ENCODE measurements at regions not wholly inside any gene's neighbourhood (a gene's known extent, or its start where the extent isn't known, plus 50 kb on each side); places are given as distances from the start of the nearest gene placed in this dataset.

GRCh38 chr17:69722518-69722917, 308.0 kb downstream of the MAP2K6 start:
- DNase-seq: no peak

GRCh38 chr17:69723316-69723715, 308.8 kb downstream of the MAP2K6 start:
- DNase-seq: no peak

DNA sequence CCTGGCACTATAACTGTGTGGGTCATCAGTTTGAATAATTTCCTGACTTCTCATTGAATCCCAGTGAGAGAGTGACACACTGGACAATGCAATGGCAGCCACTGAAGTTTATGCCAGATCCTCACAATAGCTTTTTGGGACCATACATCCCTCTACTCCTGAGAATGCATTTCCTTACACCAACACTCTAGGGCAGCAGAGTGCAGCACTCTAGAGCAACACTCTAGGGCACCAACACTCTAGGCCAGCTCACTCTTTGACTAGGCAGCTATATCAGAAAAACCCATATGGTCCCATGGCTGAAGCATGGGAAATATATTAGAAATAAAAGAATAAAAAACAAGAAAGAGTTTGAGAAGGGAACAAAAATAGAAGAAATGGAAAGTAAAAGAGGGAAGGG, 309.2 kb downstream of the MAP2K6 start:
- DNase-seq: no peak

DNA sequence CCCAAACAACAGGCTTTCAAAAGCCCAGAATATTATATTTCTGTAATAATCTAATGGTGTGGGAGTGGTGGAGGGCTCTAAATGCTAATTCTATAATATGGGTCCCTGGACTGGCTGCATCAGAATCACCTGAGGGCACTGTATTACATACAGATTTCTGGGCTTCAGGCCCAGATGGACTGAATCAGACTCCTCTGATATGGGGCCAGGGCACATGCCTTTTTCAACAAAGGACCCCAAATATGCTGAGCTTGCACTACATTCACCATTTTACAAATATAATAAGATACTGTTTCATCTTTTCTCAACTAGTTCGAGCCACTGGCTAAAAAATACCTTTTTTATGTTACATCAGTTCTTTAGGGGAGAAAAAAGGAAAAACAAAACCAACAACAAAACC, 309.7 kb downstream of the MAP2K6 start:
- DNase-seq: no peak

GRCh38 chr17:69725146-69725545, 310.6 kb downstream of the MAP2K6 start:
- DNase-seq: no peak

DNA sequence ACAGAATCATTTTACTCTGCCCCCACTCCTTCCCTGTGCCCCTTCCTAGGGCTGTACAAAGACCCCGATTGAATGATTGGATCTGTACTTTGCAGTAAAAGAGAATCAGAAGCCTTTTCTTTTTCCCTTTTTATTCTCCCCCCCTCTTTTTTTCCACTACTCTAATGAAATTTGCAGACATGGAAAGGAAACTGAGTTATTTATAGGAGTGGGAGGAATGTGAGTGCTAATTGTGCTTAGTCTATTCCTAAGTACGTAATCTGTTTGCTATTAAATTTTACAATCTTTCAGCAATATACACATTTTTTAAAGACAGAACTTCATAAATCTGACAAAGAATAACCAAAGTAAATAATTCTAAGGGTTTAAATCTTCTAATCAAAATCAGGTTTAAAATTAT, 314.3 kb downstream of the MAP2K6 start:
- DNase-seq: no peak

DNA sequence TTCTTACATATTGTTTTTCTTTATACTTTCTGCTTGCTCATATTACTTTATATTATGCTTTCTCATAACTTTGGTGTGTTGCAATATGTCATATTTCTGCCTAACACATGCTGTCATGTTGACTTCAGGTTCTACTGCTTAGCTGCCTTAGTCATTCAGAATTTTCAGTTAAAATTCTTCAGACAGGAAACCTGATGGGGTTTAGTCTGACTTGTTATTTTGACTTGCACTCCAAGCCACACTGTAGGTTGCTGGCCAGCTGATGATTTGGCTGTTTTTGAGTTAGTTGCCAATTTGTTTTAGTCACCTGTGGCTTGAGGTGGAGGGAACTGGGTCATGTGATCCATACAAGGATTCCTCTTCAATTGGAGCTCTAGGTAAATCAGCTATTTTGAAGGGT, 315.4 kb downstream of the MAP2K6 start:
- DNase-seq: no peak

DNA sequence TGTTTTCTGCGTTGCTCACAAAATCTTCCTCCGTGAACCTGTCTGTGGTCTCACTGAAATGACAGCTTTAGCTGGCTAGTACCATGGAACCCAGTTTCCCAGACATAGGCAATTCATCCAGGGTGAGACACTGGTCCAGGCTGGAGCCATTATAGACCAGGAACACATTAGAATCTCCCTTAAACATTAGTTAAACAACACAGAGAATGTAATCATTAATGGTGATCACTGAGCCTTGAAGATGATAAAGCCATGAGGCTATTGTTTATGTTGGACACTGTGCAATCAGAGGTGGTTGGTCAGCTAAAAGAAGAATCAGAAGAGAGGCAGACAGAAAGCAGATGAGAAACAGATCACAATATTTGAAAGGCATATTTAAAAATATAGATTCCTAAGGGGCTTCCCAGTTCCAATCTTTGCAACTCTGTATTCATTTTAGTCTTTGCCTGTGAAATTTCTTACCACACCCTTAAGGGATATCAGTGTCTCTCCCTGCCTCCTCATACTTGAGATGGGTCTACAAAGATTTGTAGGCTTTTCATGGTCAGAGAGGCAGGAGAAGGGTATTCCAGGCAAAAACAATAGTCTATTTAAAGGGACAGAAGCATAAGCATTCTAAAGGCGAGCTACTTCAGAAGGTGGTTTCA, 317.9 kb downstream of the MAP2K6 start:
- DNase-seq: no peak

GRCh38 chr17:69733171-69734012, 318.9 kb downstream of the MAP2K6 start:
- DNase-seq: no peak

GRCh38 chr17:69734656-69735055, 320.2 kb downstream of the MAP2K6 start:
- DNase-seq: no peak

- DNase-seq: no peak
Observed at GRCh38 chr17:69735285-69735684, 320.8 kb downstream of the MAP2K6 start.

DNA sequence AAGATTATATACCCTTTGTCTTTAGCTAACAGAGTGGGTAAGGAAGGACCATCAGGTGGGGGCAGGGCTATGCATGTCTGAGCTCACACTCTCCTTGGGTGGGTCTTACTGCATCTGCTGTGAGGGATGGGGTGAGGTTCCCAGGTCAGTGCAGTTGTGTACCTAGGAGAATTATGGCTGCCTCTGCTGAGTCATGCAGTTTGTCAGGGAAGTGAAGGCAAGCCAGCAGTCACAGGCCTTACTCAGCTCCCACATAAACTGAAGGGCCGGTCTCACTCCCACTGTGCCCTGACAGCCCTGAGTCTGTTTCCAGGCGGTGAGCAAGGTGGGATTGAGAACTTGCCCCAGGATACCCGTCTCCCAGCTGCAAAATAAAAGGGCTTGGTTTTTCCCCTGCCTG, 328.6 kb downstream of the MAP2K6 start:
- DNase-seq: no peak

DNA sequence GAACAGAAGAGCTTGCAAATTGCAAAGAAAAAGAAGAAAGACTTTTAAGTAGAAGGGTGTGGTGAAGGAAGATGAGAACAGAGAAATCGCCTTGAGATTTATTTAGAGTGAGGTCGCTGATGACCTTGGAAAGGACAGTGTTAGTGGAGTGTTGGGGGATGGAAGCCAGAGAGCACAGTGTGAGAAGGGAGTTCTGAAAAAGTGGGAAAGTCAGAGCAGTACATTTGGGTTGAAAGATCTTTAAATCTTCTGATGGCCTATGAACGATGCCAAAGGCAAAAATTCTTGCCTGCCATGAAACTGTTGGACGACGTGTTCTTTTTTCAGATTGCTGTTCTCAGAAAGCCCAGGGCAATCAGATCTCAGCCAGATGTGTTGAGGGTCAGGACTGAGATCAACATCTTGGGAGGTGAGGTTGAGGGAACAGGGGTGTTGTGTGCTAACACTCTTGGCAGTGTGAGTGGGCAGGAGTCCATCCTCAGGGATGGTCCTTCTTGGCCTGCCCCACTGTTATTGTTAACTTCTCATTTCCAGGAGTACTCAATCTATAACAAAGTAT, 330.1 kb downstream of the MAP2K6 start:
- DNase-seq: no peak

- DNase-seq: no peak
Observed at GRCh38 chr17:69749911-69750310, 325.1 kb upstream of the KCNJ16 start.

GRCh38 chr17:69757688-69758430, 317.2 kb upstream of the KCNJ16 start:
- no peak for DNase-seq

GRCh38 chr17:69760562-69760961, 314.5 kb upstream of the KCNJ16 start:
- no peak for DNase-seq

DNA sequence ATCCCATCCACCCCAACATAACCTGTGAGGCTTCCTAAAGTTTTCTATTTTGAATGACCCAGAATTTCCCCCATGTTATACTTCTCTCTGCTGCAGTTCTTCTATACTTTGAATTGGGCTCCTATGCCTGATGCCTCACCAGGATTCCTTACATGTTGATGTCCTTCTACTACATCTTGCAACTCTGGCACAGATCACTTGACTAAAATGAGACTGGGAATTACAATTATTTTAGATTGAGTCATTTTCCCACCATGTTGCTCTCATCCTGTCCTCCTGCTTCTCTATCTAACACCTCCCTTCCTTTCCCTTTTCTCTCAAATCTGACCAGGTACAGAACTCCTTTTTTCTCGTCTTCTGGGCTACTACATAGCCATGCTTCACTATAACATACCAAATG, 314.0 kb upstream of the KCNJ16 start:
- DNase-seq: no peak

GRCh38 chr17:69761767-69762321, 313.2 kb upstream of the KCNJ16 start:
- no peak for DNase-seq

- DNase-seq: no peak
Observed at GRCh38 chr17:69762359-69762758, 312.7 kb upstream of the KCNJ16 start.

- no peak for DNase-seq
Observed at GRCh38 chr17:69762766-69763165, 312.3 kb upstream of the KCNJ16 start.

DNA sequence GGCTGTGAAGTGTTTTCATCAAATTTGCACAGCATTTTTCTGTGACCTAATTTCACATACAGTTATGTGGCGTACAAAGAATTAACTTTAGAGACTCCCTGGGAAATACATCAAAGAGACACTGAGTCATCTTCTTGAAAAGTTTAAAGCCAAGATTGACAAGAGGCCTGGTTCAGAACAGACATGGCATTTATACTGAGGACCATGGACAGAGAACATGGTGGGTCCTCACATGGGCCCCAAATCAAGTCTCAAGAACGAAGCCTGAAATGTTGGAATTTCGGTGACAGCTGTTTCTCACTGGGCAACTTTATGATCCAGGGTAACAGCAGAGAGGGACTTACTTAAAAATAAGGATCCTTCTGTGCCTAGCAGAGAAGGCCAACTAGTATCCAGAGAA, 311.5 kb upstream of the KCNJ16 start:
- no peak for DNase-seq

DNA sequence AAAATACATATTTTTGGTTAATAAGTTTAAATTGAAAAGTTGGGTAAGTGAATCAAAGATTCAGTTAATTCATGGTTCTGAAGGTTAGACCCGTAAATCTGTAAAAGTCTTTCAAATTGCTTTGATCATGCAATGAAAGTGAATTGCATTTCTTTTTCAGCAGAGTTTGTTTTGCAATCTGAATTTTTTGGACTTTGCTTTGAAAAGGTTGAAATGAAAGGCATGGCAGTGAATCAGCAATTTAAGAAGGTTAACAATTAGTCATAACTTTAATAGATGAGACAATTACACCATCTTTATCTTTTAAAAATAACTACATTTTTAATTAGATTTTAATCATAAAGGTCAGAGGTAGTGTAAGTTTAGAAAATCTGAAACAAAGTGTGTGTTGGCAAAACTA, 310.9 kb upstream of the KCNJ16 start:
- DNase-seq: no peak

GRCh38 chr17:69769050-69769449, 306.0 kb upstream of the KCNJ16 start:
- DNase-seq: no peak
